H9 (cell line): ENCODE measurements at regions not wholly inside any gene's neighbourhood (a gene's known extent, or its start where the extent isn't known, plus 50 kb on each side); places are given as distances from the start of the nearest gene placed in this dataset.
A peak's percentile ranks its signal among the peaks of the same experiment; 100 is the strongest.

Source experiments
- DNase-seq: peaks from one replicate; pipeline ENCODE4 v3.0.0-alpha.2; 2017
- H2AFZ ChIP-seq: one replicate; pipeline ENCODE4 v1.6.1; 2013; ENCODE audit warnings: mild to moderate bottlenecking, low read length, control low read depth, moderate library complexity
- H2AK5ac ChIP-seq: 2 replicates; pipeline ENCODE4 v1.6.1; 2013; ENCODE audit warnings: low read length, control low read depth, mixed read lengths; ENCODE audit not compliant: insufficient read length
- H2BK120ac ChIP-seq: one replicate; pipeline ENCODE4 v1.6.1; 2013; ENCODE audit warnings: low read depth, mild to moderate bottlenecking, low read length, control low read depth, inconsistent platforms; ENCODE audit not compliant: poor library complexity, severe bottlenecking
- H2BK12ac ChIP-seq: 2 replicates; pipeline ENCODE4 v1.6.1; 2013; ENCODE audit warnings: low read length, control low read depth, mixed read lengths, low read depth; ENCODE audit not compliant: insufficient read length
- H2BK15ac ChIP-seq: 2 replicates; pipeline ENCODE4 v1.6.1; 2013; ENCODE audit warnings: low read depth, low read length, control low read depth
- H2BK20ac ChIP-seq: one replicate; pipeline ENCODE4 v1.6.1; 2013; ENCODE audit warnings: low read depth, mild to moderate bottlenecking, low read length, control low read depth, inconsistent platforms; ENCODE audit not compliant: poor library complexity, severe bottlenecking
- H2BK5ac ChIP-seq: 2 replicates; pipeline ENCODE4 v1.6.1; 2013; ENCODE audit warnings: low read length, control low read depth, mixed read lengths; ENCODE audit not compliant: insufficient read length
- H3K14ac ChIP-seq: 2 replicates; pipeline ENCODE4 v1.6.1; 2013; ENCODE audit warnings: low read length, control low read depth; ENCODE audit not compliant: insufficient read depth
- H3K18ac ChIP-seq: 2 replicates; pipeline ENCODE4 v1.6.1; 2013; ENCODE audit warnings: low read depth, mild to moderate bottlenecking, mixed read lengths, low read length, control low read depth; ENCODE audit not compliant: insufficient read length
- H3K23ac ChIP-seq: 2 replicates; pipeline ENCODE4 v1.6.1; 2013; ENCODE audit warnings: low read length, control low read depth, mixed read lengths, low read depth; ENCODE audit not compliant: insufficient read length
- H3K23me2 ChIP-seq: 2 replicates; pipeline ENCODE4 v1.6.1; 2013; ENCODE audit warnings: low read depth, mild to moderate bottlenecking, mixed read lengths, low read length, control low read depth; ENCODE audit not compliant: insufficient read length, poor library complexity, severe bottlenecking
- H3K27ac ChIP-seq: 2 replicates; pipeline ENCODE4 v1.5.1; 2013; ENCODE audit warnings: low read length, control low read depth, mixed read lengths, low read depth; ENCODE audit not compliant: insufficient read length
- H3K27me3 ChIP-seq: 2 replicates; pipeline ENCODE4 v1.6.1; 2013; ENCODE audit warnings: low read length, control low read depth, inconsistent platforms; ENCODE audit not compliant: insufficient read depth
- H3K4ac ChIP-seq: 2 replicates; pipeline ENCODE4 v1.6.1; 2013; ENCODE audit warnings: low read depth, mild to moderate bottlenecking, control low read depth, inconsistent platforms, low read length, moderate library complexity
- H3K4me1 ChIP-seq: 2 replicates; pipeline ENCODE4 v1.6.1; 2013; ENCODE audit warnings: low read length, control low read depth, inconsistent platforms; ENCODE audit not compliant: insufficient read depth
- H3K4me2 ChIP-seq: 2 replicates; pipeline ENCODE4 v1.6.1; 2013; ENCODE audit warnings: low read length, control low read depth, mixed read lengths; ENCODE audit not compliant: insufficient read length, insufficient read depth
- H3K56ac ChIP-seq: 2 replicates; pipeline ENCODE4 v1.6.1; 2013; ENCODE audit warnings: low read depth, mild to moderate bottlenecking, mixed read lengths, low read length, control low read depth; ENCODE audit not compliant: insufficient read length
- H3K79me1 ChIP-seq: 2 replicates; pipeline ENCODE4 v1.6.1; 2013; ENCODE audit warnings: low read depth, mild to moderate bottlenecking, moderate library complexity, low read length, control low read depth, inconsistent platforms; ENCODE audit not compliant: insufficient read depth, poor library complexity, severe bottlenecking
- H3K79me2 ChIP-seq: 2 replicates; pipeline ENCODE4 v1.6.1; 2013; ENCODE audit warnings: low read length, control low read depth, inconsistent platforms; ENCODE audit not compliant: insufficient read depth
- H3K9ac ChIP-seq: 2 replicates; pipeline ENCODE4 v1.6.1; 2013; ENCODE audit warnings: low read length, control low read depth, mixed read lengths; ENCODE audit not compliant: insufficient read length; ENCODE audit errors: extremely low read depth
- H3K9me3 ChIP-seq: one replicate; pipeline ENCODE4 v1.6.1; 2013; ENCODE audit warnings: low read depth, low read length, inconsistent platforms; ENCODE audit not compliant: control insufficient read depth
- H3T11ph ChIP-seq: one replicate; pipeline ENCODE4 v1.6.1; 2013; ENCODE audit warnings: mild to moderate bottlenecking, low read length, control low read depth, inconsistent platforms
- H4K20me1 ChIP-seq: one replicate; pipeline ENCODE4 v1.6.1; 2013; ENCODE audit not compliant: control insufficient read depth, insufficient read length, insufficient read depth
- H4K5ac ChIP-seq: 2 replicates; pipeline ENCODE4 v1.6.1; 2013; ENCODE audit warnings: low read depth, mild to moderate bottlenecking, mixed read lengths, low read length, control low read depth; ENCODE audit not compliant: insufficient read length
- H4K8ac ChIP-seq: replicated peaks from 2 replicates; pipeline ENCODE4 v1.6.1; 2013; ENCODE audit warnings: low read length, control low read depth, mixed read lengths, low read depth; ENCODE audit not compliant: insufficient read length
- H4K91ac ChIP-seq: 2 replicates; pipeline ENCODE4 v1.6.1; 2013; ENCODE audit warnings: low read depth, mild to moderate bottlenecking, moderate library complexity, mixed read lengths, low read length, control low read depth; ENCODE audit not compliant: insufficient read length
- H3K27ac Mint-ChIP-seq, 3 experiments: 2 replicates in 2 of 3; 3 replicates in 1 of 3; pipeline ENCODE4 v1.8.0; 2020 to 2021; ENCODE audit warnings: mixed read lengths in 3 of 3, mild to moderate bottlenecking in 1 of 3, moderate library complexity in 1 of 3
- H3K27me3 Mint-ChIP-seq: 2 replicates; pipeline ENCODE4 v1.8.0; 2021; ENCODE audit warnings: low read depth, mild to moderate bottlenecking, moderate library complexity, mixed read lengths
- H3K36me3 Mint-ChIP-seq, 3 experiments: 2 replicates in 2 of 3; 3 replicates in 1 of 3; pipeline ENCODE4 v1.8.0; 2020 to 2021; ENCODE audit warnings: low read depth in 3 of 3, mixed read lengths in 3 of 3; ENCODE audit not compliant: insufficient read depth in 1 of 3
- H3K4me1 Mint-ChIP-seq, 2 experiments: 2 replicates each; pipeline ENCODE4 v1.8.0; 2020; ENCODE audit warnings: mixed read lengths in 2 of 2
- H3K4me3 Mint-ChIP-seq, 2 experiments: 2 replicates in 1 of 2; 3 replicates in 1 of 2; pipeline ENCODE4 v1.8.0; 2020 to 2021; ENCODE audit warnings: mild to moderate bottlenecking in 2 of 2, mixed read lengths in 2 of 2, moderate library complexity in 1 of 2
- H3K9me3 Mint-ChIP-seq, 2 experiments: 2 replicates in 1 of 2; 3 replicates in 1 of 2; pipeline ENCODE4 v1.8.0; 2020; ENCODE audit warnings: mild to moderate bottlenecking in 2 of 2, mixed read lengths in 2 of 2, moderate library complexity in 1 of 2
- CTCF ChIP-seq: fragments of 200-600 bp; sonication (generic); conservative IDR thresholded peaks from 3 replicates; pipeline ENCODE4 v1.8.0; 2021; ENCODE audit warnings: antibody characterized with exemption, mild to moderate bottlenecking
- WGBS: extraction: QIAGEN DNeasy Blood & Tissue Kit; methylation state at CpG from one replicate; pipeline ENCODE4 v1.1.7; 2013; ENCODE audit warnings: missing lambda C conversion rate, low lambda C conversion rate, mixed read lengths; ENCODE audit not compliant: insufficient read length; ENCODE audit errors: extremely low coverage; 5-methylcytosine and 5-hydroxymethylcytosine counted together

GRCh38 chr13:75102001-75102716 is 379.8 kb downstream of the TBC1D4 start:
- no peak overlapping the region for H3K18ac ChIP-seq
- H2BK5ac ChIP-seq = no peak overlapping the region
- H4K5ac ChIP-seq = no peak overlapping the region
- no peaks in the 10 kb centered on the region for H3K23me2 ChIP-seq
- H3K4ac ChIP-seq = no peak overlapping the region
- no peaks in the 10 kb centered on the region for H3K79me1 ChIP-seq
- H2AFZ ChIP-seq = no peak overlapping the region
- H3K36me3 Mint-ChIP-seq = no peaks in the 10 kb centered on the region
- H4K20me1 ChIP-seq = no peaks in the 10 kb centered on the region
- H3K56ac ChIP-seq = no peak overlapping the region
- whole genome bisulfite sequencing = no CpG with 5 or more reads among the region's 5 CpGs
- no peak overlapping the region for H3K23ac ChIP-seq
- no peaks in the 10 kb centered on the region for H3K9me3 ChIP-seq
- H2BK12ac ChIP-seq = no peak overlapping the region
- H2BK120ac ChIP-seq = no peak overlapping the region
- no peak overlapping the region for H3K27ac ChIP-seq
- H3K27ac Mint-ChIP-seq = no peak overlapping the region
- H3K4me2 ChIP-seq = no peak overlapping the region
- no peak overlapping the region for H3K14ac ChIP-seq
- no peak overlapping the region for H3T11ph ChIP-seq
- peaks cover 3 to 7% of the 10 kb centered on the region in 2 experiments; a peak in 3 of 4 replicates for H3K4me1 Mint-ChIP-seq
- H4K8ac ChIP-seq = no peak overlapping the region
- DNase-seq = peak; percentile 39
- H2BK20ac ChIP-seq = no peak overlapping the region
- no peaks in the 10 kb centered on the region for H3K9me3 Mint-ChIP-seq
- H4K91ac ChIP-seq = no peak overlapping the region
- no peak overlapping the region for H3K4me3 Mint-ChIP-seq
- H2AK5ac ChIP-seq = no peak overlapping the region
- H3K27me3 ChIP-seq = no peaks in the 10 kb centered on the region
- no peak overlapping the region for H3K9ac ChIP-seq
- H3K4me1 ChIP-seq = no peaks in the 10 kb centered on the region
- H2BK15ac ChIP-seq = no peak overlapping the region
- no peaks in the 10 kb centered on the region for H3K79me2 ChIP-seq
- no peaks in the 10 kb centered on the region for H3K27me3 Mint-ChIP-seq
- no peak for TF ChIP-seq CTCF
